K562 (cell line): ENCODE measurements at regions not wholly inside any gene's neighbourhood (a gene's known extent, or its start where the extent isn't known, plus 50 kb on each side); places are given as distances from the start of the nearest gene placed in this dataset.

ENCODE experiments used
- ARID3B ChIP-seq: fragments of 250-450 bp; sonication (Bioruptor Pico); IDR thresholded peaks from 2 replicates; pipeline ENCODE4 v1.4.0; 2020; ENCODE audit warnings: borderline replicate concordance
- BHLHE40 ChIP-seq: IDR thresholded peaks from 2 replicates; pipeline ENCODE4 v1.6.1; 2011; ENCODE audit warnings: low read length, improper control_type of control experiment
- FOXK2 ChIP-seq, 2 experiments: fragments of 450-650 bp; IDR thresholded peaks in 1 of 2; conservative IDR thresholded peaks in 1 of 2; 2 replicates each; pipeline ENCODE4 v1.6.1; 2016; ENCODE audit warnings: low read depth in 2 of 2, mild to moderate bottlenecking in 1 of 2
- MAZ ChIP-seq, 2 experiments: fragments of 450-650 bp in 1 of 2; sonication (generic) in 1 of 2; formaldehyde crosslinking; IDR thresholded peaks in 1 of 2; conservative IDR thresholded peaks in 1 of 2; 2 replicates each; pipeline versions ENCODE4 v1.4.0 to v1.5.0; 2020; ENCODE audit warnings: mild to moderate bottlenecking in 1 of 2, missing genetic modification reagents in 1 of 2
- PPARD ChIP-seq: fragments of 250-450 bp; sonication (Bioruptor Pico); IDR thresholded peaks from 2 replicates; pipeline ENCODE4 v1.8.0; 2022; ENCODE audit warnings: inconsistent platforms, mild to moderate bottlenecking, moderate library complexity
- ZNF282 ChIP-seq: sonication (generic); formaldehyde crosslinking; IDR thresholded peaks from 2 replicates; pipeline ENCODE4 v1.8.1; 2023; ENCODE audit warnings: missing genetic modification reagents
- TF ChIP-seq, protein P1 (sequence below), 2 experiments: fragments of 450-650 bp; IDR thresholded peaks; 2 replicates each; pipeline ENCODE4 v1.6.1; 2016; ENCODE audit warnings: mild to moderate bottlenecking in 2 of 2, borderline replicate concordance in 1 of 2, low read depth in 1 of 2, moderate library complexity in 1 of 2
- TF ChIP-seq, protein P2 (sequence below), 3 experiments: IDR thresholded peaks in 2 of 3; conservative IDR thresholded peaks in 1 of 3; 2 replicates each; pipeline ENCODE4 v1.5.1; 2011 to 2012; ENCODE audit warnings: low read length in 3 of 3, mild to moderate bottlenecking in 3 of 3, control low read depth in 2 of 3, improper control_type of control experiment in 1 of 3, inconsistent platforms in 1 of 3, low read depth in 1 of 3, mixed read lengths in 1 of 3, moderate library complexity in 1 of 3; ENCODE audit not compliant: insufficient read depth in 2 of 3
- TF ChIP-seq, protein P3 (sequence below): fragments of 450-650 bp; formaldehyde crosslinking; IDR thresholded peaks from 2 replicates; pipeline ENCODE4 v1.4.0; 2022; ENCODE audit warnings: missing genetic modification characterization
- TF ChIP-seq, protein P4 (sequence below): sonication (generic); formaldehyde crosslinking; IDR thresholded peaks from 2 replicates; pipeline ENCODE4 v1.8.0; 2022; ENCODE audit warnings: missing genetic modification reagents, mild to moderate bottlenecking, moderate library complexity, borderline replicate concordance

GRCh38 chr12:73106896-73107295, 834.7 kb downstream of the TRHDE start:
- TF ChIP-seq FOXK2 (conservative IDR thresholded peaks at IDR 0.05 in 1 of 2, IDR thresholded peaks at IDR 0.05 in 1 of 2; ENCODE audit: low read depth in 2 of 2) (no peak), PPARD (CRISPR knock-in tag) (no peak), MAZ (CRISPR knock-in tag; conservative IDR thresholded peaks at IDR 0.05 in 1 of 2, IDR thresholded peaks at IDR 0.05 in 1 of 2) (no peak), BHLHE40 (no peak), ARID3B (no peak), ZNF282 (CRISPR knock-in tag) (no peak)
- TF ChIP-seq, protein P1, sequence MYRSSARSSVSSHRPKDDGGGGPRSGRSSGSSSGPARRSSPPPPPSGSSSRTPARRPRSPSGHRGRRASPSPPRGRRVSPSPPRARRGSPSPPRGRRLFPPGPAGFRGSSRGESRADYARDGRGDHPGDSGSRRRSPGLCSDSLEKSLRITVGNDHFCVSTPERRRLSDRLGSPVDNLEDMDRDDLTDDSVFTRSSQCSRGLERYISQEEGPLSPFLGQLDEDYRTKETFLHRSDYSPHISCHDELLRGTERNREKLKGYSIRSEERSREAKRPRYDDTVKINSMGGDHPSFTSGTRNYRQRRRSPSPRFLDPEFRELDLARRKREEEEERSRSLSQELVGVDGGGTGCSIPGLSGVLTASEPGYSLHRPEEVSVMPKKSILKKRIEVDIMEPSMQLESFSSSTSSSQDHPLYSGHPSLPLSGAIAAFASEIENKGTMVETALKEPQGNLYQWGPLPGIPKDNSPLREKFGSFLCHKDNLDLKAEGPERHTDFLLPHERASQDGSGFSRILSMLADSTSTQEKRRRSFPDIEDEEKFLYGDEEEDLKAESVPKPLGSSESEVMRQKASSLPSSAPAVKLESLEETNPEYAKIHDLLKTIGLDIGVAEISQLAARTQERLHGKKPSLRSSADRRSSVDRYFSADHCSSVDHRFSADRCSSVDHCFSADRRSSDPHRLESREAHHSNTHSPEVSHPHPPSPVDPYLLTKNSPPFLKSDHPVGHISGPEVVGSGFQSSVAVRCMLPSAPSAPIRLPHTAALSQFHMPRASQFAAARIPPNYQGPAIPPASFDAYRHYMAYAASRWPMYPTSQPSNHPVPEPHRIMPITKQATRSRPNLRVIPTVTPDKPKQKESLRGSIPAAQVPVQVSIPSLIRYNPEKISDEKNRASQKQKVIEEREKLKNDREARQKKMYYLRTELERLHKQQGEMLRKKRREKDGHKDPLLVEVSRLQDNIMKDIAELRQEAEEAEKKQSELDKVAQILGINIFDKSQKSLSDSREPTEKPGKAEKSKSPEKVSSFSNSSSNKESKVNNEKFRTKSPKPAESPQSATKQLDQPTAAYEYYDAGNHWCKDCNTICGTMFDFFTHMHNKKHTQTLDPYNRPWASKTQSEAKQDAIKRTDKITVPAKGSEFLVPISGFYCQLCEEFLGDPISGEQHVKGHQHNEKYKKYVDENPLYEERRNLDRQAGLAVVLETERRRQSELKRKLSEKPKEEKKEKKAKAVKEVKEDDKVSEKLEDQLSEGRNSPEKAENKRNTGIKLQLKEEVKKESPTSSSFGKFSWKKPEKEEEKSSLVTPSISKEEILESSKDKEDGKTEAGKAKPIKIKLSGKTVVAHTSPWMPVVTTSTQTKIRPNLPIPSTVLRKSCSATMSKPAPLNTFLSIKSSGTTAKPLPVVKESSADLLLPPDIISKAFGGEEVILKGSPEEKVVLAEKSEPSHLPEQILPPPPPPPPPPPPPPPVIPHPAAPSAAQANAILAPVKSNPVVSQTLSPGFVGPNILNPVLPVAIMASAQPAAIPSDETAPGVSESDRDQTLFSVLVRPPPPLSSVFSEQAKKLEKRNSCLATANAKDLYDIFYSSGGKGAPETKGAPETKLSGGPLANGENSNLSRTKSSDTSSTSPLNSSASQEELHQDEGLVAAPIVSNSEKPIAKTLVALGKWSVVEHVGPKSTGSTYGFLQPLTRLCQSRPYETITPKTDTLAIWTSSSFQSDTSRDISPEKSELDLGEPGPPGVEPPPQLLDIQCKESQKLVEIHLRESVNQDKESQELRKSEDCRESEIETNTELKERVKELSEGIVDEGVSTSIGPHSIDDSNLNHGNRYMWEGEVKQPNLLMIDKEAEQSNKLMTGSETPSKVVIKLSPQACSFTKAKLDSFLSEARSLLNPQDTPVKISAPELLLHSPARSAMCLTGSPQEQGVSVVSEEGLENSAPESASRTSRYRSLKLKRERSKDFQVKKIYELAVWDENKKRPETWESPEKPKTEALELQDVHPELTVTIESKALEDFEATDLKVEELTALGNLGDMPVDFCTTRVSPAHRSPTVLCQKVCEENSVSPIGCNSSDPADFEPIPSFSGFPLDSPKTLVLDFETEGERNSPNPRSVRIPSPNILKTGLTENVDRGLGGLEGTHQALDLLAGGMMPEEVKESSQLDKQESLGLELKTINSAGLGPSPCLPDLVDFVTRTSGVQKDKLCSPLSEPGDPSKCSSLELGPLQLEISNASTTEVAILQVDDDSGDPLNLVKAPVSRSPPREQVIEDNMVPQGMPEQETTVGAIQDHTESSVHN (IDR thresholded peaks at IDR 0.05; ENCODE audit: borderline replicate concordance in 1 of 2, low read depth in 1 of 2), result no peak
- TF ChIP-seq, protein P2, sequence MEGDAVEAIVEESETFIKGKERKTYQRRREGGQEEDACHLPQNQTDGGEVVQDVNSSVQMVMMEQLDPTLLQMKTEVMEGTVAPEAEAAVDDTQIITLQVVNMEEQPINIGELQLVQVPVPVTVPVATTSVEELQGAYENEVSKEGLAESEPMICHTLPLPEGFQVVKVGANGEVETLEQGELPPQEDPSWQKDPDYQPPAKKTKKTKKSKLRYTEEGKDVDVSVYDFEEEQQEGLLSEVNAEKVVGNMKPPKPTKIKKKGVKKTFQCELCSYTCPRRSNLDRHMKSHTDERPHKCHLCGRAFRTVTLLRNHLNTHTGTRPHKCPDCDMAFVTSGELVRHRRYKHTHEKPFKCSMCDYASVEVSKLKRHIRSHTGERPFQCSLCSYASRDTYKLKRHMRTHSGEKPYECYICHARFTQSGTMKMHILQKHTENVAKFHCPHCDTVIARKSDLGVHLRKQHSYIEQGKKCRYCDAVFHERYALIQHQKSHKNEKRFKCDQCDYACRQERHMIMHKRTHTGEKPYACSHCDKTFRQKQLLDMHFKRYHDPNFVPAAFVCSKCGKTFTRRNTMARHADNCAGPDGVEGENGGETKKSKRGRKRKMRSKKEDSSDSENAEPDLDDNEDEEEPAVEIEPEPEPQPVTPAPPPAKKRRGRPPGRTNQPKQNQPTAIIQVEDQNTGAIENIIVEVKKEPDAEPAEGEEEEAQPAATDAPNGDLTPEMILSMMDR (IDR thresholded peaks at IDR 0.05 in 2 of 3, conservative IDR thresholded peaks at IDR 0.05 in 1 of 3; ENCODE audit: insufficient read depth in 2 of 3, low read depth in 1 of 3, low read length in 3 of 3), result no peak
- TF ChIP-seq, protein P3, sequence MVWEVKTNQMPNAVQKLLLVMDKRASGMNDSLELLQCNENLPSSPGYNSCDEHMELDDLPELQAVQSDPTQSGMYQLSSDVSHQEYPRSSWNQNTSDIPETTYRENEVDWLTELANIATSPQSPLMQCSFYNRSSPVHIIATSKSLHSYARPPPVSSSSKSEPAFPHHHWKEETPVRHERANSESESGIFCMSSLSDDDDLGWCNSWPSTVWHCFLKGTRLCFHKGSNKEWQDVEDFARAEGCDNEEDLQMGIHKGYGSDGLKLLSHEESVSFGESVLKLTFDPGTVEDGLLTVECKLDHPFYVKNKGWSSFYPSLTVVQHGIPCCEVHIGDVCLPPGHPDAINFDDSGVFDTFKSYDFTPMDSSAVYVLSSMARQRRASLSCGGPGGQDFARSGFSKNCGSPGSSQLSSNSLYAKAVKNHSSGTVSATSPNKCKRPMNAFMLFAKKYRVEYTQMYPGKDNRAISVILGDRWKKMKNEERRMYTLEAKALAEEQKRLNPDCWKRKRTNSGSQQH (CRISPR knock-in tag), result no peak
- TF ChIP-seq, protein P4, sequence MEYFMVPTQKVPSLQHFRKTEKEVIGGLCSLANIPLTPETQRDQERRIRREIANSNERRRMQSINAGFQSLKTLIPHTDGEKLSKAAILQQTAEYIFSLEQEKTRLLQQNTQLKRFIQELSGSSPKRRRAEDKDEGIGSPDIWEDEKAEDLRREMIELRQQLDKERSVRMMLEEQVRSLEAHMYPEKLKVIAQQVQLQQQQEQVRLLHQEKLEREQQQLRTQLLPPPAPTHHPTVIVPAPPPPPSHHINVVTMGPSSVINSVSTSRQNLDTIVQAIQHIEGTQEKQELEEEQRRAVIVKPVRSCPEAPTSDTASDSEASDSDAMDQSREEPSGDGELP (CRISPR knock-in tag), result no peak
